GM18868 (cell line): ENCODE measurements at regions not wholly inside any gene's neighbourhood (a gene's known extent, or its start where the extent isn't known, plus 50 kb on each side); places are given as distances from the start of the nearest gene placed in this dataset.
"Not testable (repeated sequence)": the region's sequence is repeated elsewhere in the genome, so short reads cannot be mapped to it uniquely, and the experiment has no call there.

ENCODE experiments used
- ATAC-seq: cut with Tn5 transposase; IDR thresholded peaks from one replicate; pipeline ENCODE4 v1.9.1; 2021; ENCODE audit warnings: mild to moderate bottlenecking, moderate library complexity; ENCODE audit not compliant: unreplicated experiment

DNA sequence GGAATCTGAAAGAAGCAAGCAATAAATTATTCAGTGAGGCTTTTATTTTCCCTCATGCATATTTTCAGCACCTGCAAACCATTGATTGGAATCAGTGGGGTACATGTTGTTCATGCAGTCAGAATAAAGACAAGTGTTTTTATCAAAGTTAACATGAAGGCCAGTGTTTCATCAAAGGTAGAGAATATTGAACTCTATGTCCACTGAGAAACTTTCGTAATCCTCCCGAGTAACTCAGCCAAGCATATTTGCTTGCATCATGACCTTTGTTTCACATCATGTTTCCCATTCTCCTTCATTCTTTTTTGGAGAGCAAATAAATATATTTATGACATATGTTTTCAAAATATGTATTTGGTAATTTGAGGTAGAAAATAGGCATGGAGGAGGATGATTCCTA, 663.1 kb downstream of the SH2D4B start:
- ATAC-seq, result no peak

DNA sequence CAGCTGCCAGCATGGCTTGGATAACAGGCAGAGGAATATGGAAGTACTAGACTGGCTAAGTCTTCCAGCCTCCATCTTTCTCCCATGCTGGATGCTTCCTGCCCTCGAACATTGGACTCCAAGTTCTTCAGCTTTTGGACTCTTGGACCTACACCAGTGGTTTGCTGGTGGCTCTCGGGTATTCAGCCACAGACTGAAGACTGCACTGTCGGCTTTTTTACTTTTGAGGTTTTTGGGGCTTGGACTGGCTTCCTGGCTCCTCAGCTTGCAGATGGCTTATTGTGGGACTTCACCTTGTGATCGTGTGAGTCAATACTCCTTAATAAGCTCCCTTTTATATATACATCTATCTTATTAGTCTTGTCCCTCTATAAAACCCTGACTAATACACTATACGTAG, 667.6 kb upstream of the NRG3 start:
- ATAC-seq, result not testable (repeated sequence)

DNA sequence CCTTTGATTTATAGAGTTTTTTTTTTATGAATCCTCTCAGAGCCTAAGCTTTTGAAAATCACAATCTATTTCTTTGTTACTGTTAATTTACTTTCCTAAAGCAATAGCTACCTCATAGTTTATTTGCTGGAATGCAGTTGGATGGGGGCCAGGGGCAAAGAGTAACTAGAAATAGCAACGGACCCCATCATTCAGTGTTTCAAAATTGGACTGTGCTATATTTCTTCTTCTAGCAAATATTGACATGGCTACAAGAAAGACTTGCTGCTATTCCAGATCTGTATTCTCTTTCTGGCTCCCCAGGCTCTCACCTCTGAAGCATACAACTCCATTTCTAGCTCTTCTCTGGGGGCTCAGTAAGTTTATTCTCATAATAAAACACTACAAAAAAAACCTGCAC, 661.6 kb upstream of the NRG3 start:
- ATAC-seq, result no peak

DNA sequence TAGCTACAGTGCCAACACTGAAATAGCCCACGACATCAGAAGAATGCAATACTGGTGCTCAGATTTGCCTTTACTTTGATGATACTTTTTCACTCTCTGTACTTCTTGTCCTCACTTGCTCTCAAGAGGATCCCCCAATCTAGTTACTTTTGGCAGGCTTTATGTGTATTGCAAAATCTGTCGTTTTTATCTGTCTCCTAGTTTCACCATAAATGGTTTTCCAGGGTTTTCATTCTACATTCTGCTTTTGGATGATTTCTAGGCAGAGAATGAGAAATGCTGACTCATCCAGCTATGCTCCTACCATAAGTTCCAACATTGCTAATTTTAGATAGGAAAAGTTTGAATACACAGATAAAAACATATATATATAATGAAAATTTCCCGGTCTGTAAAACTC, 659.5 kb upstream of the NRG3 start:
- no peak for ATAC-seq

DNA sequence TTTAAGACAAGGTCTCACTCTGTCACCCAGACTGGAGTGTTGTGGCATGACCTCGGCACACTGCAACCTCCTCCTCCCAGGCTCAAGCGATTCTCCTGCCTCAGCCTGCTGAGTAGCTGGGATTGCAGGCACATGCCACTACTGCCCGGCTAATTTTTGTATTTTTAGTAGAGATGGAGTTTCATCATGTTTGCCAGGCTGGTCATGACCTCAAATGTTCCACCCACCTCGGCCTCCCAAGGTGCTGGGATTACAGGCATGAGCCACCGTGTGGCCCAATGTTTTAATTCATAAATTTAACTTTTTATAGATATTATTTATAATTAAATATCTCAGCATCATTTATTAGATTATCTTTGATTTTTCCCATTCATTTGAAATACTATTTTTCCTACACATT, 658.0 kb upstream of the NRG3 start:
- ATAC-seq, result no peak

DNA sequence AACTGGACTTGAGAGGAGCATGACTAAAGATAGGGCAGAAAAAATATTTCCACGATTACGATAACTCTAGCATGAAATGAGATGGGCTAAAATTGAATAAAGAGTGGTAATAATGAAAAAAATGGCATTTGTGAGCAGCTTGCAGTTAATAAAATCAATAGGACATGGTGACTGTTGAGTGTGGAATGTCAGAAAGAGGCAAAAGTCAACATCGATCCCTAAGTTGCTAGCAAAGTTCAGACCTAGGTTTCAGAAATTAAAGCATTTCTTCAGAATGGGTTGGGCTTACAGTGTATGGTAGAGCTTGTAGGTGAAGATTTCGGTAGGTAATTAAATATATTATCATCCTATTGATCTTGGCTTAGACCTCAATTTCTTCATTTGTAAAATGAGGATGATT, 656.7 kb upstream of the NRG3 start:
- no peak for ATAC-seq

DNA sequence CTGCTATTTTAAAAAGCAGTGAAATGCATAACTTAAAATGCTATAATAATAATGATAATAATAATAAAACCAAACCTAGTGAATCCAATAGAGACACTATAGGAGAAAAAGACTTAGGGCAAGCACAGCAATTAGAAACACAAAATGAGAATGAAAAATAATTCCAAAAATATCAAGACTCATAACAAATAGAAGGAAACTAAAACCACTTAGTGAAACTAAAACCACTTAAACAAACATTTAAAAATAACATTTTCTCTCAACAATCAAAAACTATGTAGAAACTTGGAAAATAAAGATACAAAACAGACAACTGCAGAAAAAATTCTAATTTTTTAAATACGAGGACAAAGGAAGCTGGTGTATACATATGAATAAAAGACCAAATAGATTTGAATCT, 655.2 kb upstream of the NRG3 start:
- peak; percentile 75 for ATAC-seq

DNA sequence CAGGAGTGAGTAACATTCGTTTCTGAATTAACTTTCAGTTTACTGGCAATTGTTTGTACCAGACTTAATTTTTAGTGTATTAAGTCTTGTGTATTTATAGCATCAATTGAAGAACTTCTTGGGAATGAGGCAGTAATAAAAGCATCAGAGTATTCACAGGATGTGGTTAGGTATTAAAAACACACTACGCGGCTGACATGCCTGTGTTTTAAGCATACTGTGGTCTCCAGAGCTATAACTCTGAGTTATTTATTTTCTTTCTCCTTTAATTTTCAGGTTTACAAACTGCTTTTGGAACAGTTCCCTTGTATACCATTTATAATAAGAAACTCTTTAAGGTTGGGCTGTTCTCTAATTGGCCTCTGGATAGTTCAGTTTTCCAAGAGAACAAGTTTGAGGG, 626.1 kb upstream of the NRG3 start:
- no peak for ATAC-seq

DNA sequence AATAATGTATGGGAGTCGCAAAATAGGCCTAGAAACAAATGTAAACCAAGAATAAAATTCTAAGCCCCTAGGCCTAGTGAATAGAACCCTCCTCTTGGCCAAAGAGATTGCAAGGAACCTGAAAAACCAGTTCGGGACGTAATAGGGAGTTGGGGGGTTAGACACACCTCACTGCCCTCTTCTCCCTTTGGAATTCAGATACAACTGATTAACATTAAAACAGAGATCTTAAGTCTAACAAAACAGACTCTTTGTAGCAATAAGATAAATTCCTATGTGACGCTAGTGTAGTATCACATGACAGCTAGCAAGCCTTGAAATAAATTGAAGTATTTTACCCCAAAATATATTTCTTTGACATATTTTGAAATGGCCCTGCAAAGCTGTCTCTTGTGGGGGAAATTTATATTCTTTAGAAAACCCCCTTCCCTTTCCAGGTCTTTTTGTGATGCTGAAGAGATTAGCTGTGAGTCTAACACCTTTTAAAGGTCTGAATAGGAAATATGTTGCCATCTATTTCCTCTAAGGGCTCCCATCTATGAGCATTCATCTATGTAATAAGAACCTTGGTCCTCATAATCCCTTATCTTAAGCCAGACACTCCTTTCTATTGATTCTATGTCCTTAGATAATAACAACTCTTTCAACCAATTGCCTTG, 623.4 kb upstream of the NRG3 start:
- no peak for ATAC-seq

DNA sequence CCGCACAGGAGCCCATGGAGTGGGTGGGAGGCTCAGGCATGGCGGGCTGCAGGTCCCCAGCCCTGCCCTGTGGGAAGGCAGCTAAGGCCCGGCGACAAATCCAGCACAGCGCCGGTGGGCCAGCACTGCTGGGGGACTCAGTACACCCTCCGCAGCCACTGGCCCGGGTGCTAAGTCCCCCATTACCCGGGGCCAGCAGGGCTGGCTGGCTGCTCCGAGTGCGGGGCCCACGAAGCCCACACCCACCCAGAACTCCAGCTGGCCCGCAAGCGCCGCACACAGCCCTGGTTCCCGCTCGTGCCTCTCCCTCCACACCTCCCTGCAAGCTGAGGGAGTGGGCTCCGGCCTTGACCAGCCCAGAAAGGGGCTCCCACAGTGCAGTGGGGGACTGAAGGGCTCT, 610.0 kb upstream of the NRG3 start:
- not testable (repeated sequence) for ATAC-seq

DNA sequence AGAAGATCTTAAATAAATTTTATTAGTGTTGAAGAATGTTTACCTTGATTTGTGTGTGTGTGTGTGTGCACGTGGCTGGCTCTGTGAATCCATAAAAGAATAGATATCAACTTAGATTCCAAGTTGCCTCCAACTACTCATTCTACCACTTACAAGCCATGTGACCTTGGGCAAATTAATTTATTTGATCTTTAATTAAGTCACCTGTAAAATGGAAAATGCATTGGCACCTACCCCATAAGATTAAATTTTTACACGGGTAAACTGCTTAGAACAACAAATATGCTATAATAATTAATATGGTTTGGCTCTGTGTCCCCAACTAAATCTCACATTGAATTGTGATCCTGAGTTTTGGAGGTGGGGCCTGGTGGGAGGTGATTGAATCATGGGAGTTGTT, 604.9 kb upstream of the NRG3 start:
- ATAC-seq, result no peak

DNA sequence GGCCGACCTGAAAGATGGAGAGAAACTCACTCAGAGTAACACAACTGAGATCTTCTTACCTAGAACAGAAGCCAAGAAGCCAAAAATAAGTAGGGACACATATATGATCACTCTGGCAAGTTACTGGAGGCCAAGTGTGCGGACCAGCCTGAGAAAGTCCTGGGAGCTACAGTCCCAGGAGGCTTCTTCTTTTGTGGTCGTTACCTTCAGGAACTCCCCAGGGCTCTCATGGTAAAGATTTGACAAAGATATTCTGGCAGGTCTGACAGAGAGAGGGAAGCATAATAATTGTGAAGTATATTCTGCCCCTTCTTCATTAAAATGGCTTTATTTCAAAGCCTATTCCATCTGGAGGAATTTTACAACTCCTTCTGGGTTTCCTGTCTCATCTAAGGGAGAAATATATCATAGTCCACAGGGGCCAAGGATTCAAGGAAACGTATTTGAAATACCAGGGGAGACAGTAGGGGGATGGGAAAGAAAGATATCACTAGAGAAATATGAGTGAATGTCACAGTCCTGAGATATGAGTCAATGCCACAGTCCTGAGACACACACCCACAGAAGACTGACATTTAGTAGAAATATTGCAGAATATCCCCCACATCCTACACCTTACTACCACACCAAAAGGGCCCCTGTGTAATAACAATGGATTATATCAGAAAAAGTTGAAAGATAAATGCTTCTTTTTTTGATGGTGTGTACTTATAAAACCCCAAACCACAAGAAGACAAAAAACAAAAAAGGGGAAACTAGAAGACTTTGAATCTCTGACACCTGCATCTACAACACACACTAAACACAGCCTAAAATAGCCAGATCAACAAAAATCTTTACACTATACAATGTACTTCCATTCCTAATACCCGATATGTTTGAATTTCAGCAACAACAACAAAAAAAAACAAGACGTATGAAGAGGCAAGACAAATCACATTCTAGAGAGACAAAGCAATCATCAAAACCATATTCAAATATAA, 594.2 kb upstream of the NRG3 start:
- ATAC-seq, result peak; percentile 77

DNA sequence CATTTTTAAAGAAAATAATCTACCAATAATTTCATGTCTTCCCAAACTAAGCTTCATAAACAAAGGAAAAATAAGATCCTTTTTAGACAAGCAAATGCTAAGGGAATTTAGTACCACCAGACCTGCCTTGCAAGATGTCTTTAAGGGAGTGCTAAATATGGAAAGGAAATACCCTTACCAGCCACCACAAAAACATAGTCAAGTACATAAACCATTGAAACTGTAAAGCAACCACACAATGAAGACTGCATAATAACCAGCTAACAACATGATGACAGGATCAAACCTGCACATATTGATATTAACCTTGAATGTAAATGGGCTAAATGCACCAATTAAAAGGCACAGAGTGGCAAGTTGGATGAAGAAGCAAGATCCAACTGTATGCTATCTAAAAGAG, 586.5 kb upstream of the NRG3 start:
- peak; percentile 86 for ATAC-seq

DNA sequence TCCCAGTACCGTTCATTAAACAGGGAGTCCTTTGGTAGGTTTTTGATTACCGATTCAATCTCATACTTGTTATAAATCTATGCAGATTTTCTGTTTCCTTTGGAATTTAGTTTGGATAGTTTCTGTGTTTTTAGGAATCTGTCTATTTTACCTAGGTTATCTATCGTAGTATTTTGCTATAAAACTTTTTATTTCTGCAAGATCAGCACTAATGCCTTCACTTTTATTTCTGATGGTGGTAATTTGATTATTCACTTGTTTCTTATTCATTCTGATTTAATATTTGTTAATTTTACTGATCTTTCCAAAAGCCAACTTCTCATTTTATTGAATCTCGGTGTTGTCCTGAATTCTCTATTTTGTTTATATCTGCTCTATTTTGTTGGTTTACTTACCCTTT, 577.7 kb upstream of the NRG3 start:
- no peak for ATAC-seq

DNA sequence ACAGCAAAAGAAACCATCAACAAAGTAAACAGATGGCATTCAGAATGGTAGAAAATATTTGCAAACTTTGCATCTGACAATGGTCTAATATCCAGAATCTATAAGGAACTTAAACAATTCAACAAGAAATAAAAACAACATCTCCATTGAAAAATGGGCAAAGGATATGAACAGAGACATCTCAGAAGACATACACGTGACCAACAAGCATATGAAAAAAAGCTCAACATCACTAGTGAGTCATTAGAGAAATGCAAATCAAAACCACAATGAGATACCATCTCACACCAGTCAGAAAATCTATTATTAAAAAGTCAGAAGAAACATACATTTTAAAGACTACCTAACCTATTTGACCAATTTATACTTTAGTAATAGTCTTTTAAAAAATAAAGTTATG, 571.3 kb upstream of the NRG3 start:
- no peak for ATAC-seq

DNA sequence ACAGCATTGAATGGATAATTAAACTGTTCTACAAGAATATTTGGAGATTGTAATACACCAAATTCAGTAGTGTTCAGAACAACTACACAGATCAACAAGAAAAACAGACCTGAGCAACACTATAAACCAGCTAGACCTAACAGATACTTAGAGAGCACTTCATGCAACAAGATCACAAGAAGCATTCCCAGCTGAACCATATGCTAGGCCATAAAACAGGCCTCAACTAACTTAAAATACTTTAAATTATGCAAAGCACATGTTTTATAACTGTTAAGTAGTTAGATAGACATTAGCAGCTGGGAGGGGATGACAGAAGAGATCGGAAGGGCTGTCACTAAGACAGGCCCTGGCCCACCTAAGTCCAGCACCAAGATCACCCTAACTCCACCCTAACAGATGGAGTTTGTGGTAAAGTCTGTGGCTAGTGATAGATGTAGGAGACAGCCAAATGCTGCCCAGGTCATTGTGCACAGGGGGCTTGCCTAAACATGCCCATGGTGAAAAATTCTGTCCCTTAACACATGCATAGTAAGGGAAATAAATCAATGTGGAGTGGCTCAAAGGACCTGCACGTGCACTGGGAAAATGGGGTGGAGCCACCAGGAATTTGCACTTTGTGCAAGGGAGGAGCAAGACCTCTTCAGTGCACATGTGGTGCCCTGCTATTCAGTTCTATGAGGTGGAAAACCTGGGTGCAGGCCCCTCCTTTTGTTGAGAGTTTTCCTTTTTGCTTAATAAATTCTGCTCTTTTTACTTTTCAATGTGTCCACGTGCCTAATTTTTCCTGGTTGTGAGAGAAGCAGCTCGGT, 567.8 kb upstream of the NRG3 start:
- no peak for ATAC-seq

DNA sequence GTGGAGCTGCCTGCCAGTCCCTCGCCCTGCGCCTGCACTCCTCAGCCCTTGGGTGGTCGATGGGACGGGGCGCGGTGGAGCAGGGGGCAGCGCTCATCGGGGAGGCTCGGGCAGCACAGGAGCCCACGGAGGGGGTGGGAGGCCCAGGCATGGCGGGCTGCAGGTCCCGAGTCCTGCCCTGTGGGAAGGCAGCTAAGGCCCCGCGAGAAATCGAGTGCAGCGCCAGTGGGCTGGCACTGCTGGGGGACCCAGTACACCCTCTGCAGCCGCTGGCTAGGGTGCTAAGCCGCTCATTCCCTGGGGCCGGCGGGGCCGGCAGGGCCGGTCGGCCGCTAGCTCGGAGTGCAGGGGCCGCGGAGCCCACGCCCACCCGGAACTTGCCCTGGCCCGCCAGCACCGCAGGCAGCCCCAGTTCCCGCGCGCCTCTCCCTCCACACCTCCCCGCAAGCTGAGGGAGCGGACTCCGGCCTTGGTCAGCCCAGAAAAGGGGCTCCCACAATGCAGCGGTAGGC, 565.9 kb upstream of the NRG3 start:
- no peak for ATAC-seq

DNA sequence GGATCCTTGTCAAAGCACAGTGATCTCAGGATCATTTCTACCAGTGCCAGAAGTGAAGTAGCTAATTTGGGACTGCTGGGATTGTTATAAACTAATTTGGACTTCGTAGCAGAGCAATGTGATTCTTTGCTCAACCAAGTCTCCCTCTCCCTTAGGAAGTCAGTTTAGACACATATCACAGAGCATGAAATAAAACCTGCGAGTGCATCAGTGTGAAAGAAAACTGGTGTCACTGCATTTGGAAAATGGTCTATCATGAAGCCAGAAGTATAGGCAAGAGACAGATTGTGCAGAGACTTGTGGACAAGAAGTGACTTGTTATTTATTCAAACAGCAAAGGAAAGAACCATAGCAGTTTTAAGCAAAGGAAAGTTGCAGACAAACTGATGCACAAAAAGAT, 560.5 kb upstream of the NRG3 start:
- ATAC-seq, result no peak

DNA sequence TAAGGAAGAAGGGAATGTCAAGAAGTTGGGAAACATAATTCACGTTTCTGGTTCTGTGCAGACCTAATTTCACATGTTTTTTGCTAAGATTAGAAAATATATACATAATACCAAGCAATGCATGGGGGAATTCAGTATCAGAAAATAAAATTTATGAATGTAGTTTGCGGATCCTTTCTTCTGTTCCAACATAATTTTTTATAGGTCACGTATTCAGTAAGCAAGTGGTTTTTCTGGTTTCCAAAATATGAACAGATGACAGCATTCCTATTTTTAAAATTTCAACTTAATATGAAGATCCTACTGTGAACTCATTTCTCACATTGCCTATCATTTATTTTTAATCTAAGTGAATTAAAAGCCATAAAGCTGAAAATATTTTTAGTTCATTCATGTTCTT, 560.0 kb upstream of the NRG3 start:
- no peak for ATAC-seq

DNA sequence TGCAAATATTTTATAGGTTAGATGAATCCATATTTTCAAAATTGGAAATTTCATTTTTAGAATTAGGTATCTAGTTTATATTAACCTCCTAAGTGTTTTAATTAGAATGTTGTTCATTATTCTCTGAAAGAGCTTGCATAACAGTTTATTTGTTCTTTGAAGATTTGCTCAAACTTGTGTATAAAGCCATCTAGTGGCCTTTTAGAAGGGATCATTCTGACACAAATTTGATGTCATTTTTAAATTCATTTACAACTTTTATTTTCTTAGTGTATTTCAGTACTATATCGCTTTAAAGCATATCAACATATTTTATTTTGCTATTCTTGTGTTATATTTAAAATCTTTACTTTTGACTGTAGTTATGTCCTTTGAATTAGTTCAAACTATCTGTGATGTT, 527.0 kb upstream of the NRG3 start:
- no peak for ATAC-seq

DNA sequence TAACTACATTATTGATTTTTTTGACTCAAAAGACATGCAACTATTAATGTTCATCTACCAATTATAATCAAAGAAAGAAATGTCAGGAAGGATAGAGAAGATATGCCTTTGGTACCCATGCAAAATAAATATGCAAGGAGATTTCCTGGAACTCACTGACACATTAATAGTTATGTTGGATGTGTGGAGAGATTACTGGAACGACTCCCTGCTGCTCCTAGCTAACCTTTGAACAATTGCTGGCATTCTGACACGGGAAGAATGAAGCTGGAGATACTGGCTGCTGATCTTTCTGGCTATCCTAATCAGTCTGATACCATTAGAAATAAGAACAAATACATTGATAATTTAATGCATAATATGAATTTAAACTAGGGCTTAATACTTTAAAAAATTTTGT, 507.9 kb upstream of the NRG3 start:
- ATAC-seq, result no peak
